A673 (cell line): ENCODE measurements at regions not wholly inside any gene's neighbourhood (a gene's known extent, or its start where the extent isn't known, plus 50 kb on each side); places are given as distances from the start of the nearest gene placed in this dataset.

Experiments used
- BruUV-seq: library from RNA; stranded (reverse); fragments of 400-500 nt; replicated peaks from 2 replicates; lab custom pipeline; 2021; lab: Mats Ljungman, UMichigan
- CTCF ChIA-PET: fragments of 300-600 bp; sonication (Branson Sonifier 250); formaldehyde crosslinking; loops from one replicate; lab custom pipeline; 2022; ENCODE audit warnings: antibody characterized with exemption; lab: Charles Lee
- POLR2A ChIA-PET: fragments of 300-600 bp; sonication (Branson Sonifier 250); formaldehyde crosslinking; loops from one replicate; lab custom pipeline; 2022; ENCODE audit warnings: antibody characterized with exemption; ENCODE audit not compliant: low non-redundant PET; lab: Charles Lee
- DNase-seq: peaks from one replicate; pipeline ENCODE4 v3.0.0-alpha.2; 2015; ENCODE audit warnings: low spot score
- H3K27ac ChIP-seq: fragments of 200-600 bp; sonication (generic); 2 replicates; pipeline ENCODE4 v1.5.1; 2016; ENCODE audit warnings: mixed run types, low read depth, mild to moderate bottlenecking, mixed read lengths, antibody characterized with exemption, low read length; ENCODE audit not compliant: poor library complexity, severe bottlenecking
- H3K27me3 ChIP-seq: fragments of 200-600 bp; sonication (generic); replicated peaks from 2 replicates; pipeline ENCODE4 v1.6.1; 2017; ENCODE audit warnings: mixed run types, low read depth, mild to moderate bottlenecking, mixed read lengths, antibody characterized with exemption, low read length; ENCODE audit not compliant: insufficient read depth, poor library complexity
- H3K36me3 ChIP-seq: fragments of 200-600 bp; sonication (generic); 2 replicates; pipeline ENCODE4 v1.6.1; 2016; ENCODE audit warnings: mixed run types, mild to moderate bottlenecking, mixed read lengths, antibody characterized with exemption, low read length; ENCODE audit not compliant: insufficient read depth, poor library complexity, severe bottlenecking
- H3K4me1 ChIP-seq: fragments of 200-600 bp; sonication (generic); 2 replicates; pipeline ENCODE4 v1.6.1; 2017; ENCODE audit warnings: mixed run types, mild to moderate bottlenecking, mixed read lengths, antibody characterized with exemption, low read length; ENCODE audit not compliant: insufficient read depth, poor library complexity, severe bottlenecking
- H3K4me3 ChIP-seq: fragments of 200-600 bp; sonication (generic); 2 replicates; pipeline ENCODE4 v1.5.1; 2016; ENCODE audit warnings: low read depth, mixed run types, mild to moderate bottlenecking, mixed read lengths, low read length; ENCODE audit not compliant: poor library complexity, severe bottlenecking
- H3K9me3 ChIP-seq: fragments of 200-600 bp; sonication (generic); 2 replicates; pipeline ENCODE4 v1.6.1; 2016; ENCODE audit warnings: mixed run types, low read depth, mild to moderate bottlenecking, mixed read lengths, antibody characterized with exemption, low read length; ENCODE audit not compliant: poor library complexity, severe bottlenecking
- EZH2 ChIP-seq: fragments of 200-600 bp; sonication (generic); IDR thresholded peaks from 2 replicates; pipeline ENCODE4 v1.6.1; 2017; ENCODE audit warnings: borderline replicate concordance, low read depth, mild to moderate bottlenecking, mixed read lengths, antibody characterized with exemption, low read length; ENCODE audit not compliant: poor library complexity, severe bottlenecking
- intact Hi-C: fragments of 100-400 bp; cut with micrococcal nuclease; formaldehyde crosslinking; loops from one replicate; pipeline ENCODE4 v1.10.0; 2022; ENCODE audit not compliant: unreplicated experiment
- TF ChIP-seq, protein P1 (sequence below): fragments of 300-800, 200-600 bp; sonication (generic); conservative IDR thresholded peaks from 2 replicates; pipeline ENCODE4 v1.5.1; 2017; ENCODE audit warnings: low read depth, mild to moderate bottlenecking, antibody characterized with exemption, low read length, moderate library complexity, mixed read lengths

DNA sequence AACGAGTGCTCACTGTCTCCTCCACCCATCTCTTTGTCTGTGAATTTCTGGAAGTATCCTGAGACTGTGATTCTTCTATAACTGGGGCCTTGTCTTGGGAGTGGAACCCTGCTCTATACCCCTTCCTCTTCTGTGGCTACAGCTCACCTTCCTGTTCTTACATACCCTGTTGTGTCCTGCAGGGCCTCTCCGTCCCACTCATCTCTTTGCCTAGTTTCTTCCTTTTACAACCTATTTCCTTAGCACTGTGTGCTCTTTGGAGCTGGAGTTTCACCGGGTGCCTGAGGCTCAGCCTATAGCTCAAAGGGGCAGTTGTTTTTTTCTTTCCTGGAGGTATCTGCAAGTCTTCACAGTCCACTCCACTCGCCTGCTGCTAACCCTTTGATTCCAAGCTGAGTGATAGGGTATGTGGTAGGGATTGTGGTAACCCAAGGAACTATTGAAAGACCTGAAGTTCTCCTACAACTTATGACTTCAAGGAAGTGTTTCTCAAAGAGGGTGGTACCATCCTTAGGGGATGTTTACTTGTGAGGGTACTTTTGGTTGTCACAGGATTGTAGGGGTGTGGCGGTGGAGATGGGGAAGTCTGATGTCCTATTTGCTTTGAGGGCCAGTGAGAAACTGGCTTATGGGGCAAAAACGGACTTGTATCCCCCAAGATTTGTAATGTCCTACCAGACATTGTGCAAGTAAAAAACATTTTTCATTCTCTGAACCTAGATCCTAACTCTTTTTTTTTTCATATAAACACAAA, 66.6 kb upstream of the ARL8B start:
- TF ChIP-seq, protein P1, sequence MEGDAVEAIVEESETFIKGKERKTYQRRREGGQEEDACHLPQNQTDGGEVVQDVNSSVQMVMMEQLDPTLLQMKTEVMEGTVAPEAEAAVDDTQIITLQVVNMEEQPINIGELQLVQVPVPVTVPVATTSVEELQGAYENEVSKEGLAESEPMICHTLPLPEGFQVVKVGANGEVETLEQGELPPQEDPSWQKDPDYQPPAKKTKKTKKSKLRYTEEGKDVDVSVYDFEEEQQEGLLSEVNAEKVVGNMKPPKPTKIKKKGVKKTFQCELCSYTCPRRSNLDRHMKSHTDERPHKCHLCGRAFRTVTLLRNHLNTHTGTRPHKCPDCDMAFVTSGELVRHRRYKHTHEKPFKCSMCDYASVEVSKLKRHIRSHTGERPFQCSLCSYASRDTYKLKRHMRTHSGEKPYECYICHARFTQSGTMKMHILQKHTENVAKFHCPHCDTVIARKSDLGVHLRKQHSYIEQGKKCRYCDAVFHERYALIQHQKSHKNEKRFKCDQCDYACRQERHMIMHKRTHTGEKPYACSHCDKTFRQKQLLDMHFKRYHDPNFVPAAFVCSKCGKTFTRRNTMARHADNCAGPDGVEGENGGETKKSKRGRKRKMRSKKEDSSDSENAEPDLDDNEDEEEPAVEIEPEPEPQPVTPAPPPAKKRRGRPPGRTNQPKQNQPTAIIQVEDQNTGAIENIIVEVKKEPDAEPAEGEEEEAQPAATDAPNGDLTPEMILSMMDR: no peak
- TF ChIP-seq EZH2: no peak
- no peak overlapping the region for H3K4me3 ChIP-seq
- no peak overlapping the region for H3K27ac ChIP-seq
- no peaks in the 10 kb centered on the region for H3K9me3 ChIP-seq
- intact Hi-C loops: no loop called here
- no TSS peak for BruUV-seq
- H3K36me3 ChIP-seq: no peaks in the 10 kb centered on the region
- ChIA-PET POLR2A (no interaction called here), CTCF (no interaction called here)
- DNase-seq: no peak
- H3K4me1 ChIP-seq: peaks cover 15% of the 10 kb centered on the region
- H3K27me3 ChIP-seq: no peaks in the 10 kb centered on the region

DNA sequence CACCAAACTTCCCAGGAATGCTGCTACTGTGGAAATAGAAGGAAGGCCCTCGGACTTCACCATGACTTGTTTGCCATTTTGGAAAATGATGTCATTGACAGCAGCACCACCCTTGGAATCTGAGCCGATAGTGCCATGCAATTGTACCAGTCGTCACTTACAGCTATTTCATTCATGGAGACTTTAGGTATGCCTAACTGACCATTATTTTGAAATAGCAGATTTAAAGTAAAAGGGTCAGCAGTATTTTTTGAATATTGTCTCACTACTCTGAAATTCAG, 66.0 kb upstream of the ARL8B start:
- no peak for TF ChIP-seq EZH2
- TF ChIP-seq, protein P1: no peak
- Histone ChIP-seq H3K36me3 (no peaks in the 10 kb centered on the region), H3K27ac (no peak overlapping the region), H3K4me3 (no peak overlapping the region), H3K27me3 (no peaks in the 10 kb centered on the region), H3K4me1 (peaks cover 15% of the 10 kb centered on the region), H3K9me3 (no peaks in the 10 kb centered on the region)
- DNase-seq: no peak
- BruUV-seq: no TSS peak
- intact Hi-C loops: no loop called here
- ChIA-PET POLR2A (no interaction called here), CTCF (interaction anchor here (0.6 kb wide), 1 partner anchor 76 kb away, joined by 3 read pairs; no protein-coding TSS in a partner anchor)

DNA sequence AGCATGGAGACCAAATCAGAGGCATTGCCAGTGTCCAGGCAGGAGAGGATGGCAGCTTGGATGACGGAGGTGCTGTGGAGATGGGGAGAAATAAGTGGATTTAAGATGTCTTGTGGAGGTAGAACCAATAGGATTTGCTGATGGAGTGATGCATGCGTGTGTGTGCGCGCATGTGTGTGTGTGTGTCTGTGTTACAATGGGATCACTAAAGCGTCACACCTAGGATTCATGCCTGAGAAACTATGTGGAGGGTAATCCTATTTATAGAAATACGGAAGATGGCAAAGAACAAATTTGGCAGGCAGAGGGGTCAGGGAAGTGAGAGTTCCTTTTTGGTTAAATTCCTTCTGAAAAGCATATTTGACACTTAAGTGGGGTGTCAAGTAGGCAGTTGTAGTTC, 64.8 kb upstream of the ARL8B start:
- no peaks in the 10 kb centered on the region for H3K9me3 ChIP-seq
- H3K36me3 ChIP-seq: no peaks in the 10 kb centered on the region
- no TSS peak for BruUV-seq
- H3K27me3 ChIP-seq: no peaks in the 10 kb centered on the region
- intact Hi-C loops: loop anchor here (1.0 kb wide), 1 partner anchor 346 kb away; no protein-coding TSS in a partner anchor
- H3K4me1 ChIP-seq: peaks cover 15% of the 10 kb centered on the region
- H3K27ac ChIP-seq: no peak overlapping the region
- no peak for TF ChIP-seq EZH2
- ChIA-PET CTCF (interaction anchor here (0.5 to 2.0 kb wide), 5 partner anchors 12 to 707 kb away, joined by 3 to 16 read pairs (median 4); no protein-coding TSS in a partner anchor), POLR2A (no interaction called here)
- no peak overlapping the region for H3K4me3 ChIP-seq
- no peak for DNase-seq
